ENCODE measurements at regions not wholly inside any gene's neighbourhood (a gene's known extent, or its start where the extent isn't known, plus 50 kb on each side); places are given as distances from the start of the nearest gene placed in this dataset.

GRCh38 chr9:90024823-90025222 is 420.0 kb downstream of the GADD45G start:
- no peaks in the 10 kb centered on the region for H3K36me3 Mint-ChIP-seq (ENCODE audit: insufficient read depth)
- TF ChIP-seq CTCF (IDR thresholded peaks at IDR 0.05; ENCODE audit: unreplicated experiment), result no peak
- H3K4me1 Mint-ChIP-seq (ENCODE audit: low read depth), result no peaks in the 10 kb centered on the region
- H3K27me3 Mint-ChIP-seq, result peaks cover 18% of the 10 kb centered on the region
- H3K4me3 Mint-ChIP-seq (ENCODE audit: low read depth), result no peak overlapping the region
- no peak overlapping the region for H3K27ac Mint-ChIP-seq
- no peak for DNase-seq (ENCODE audit: low spot score, unreplicated experiment)
- H3K9me3 Mint-ChIP-seq (ENCODE audit: low read depth), result no peaks in the 10 kb centered on the region

- Mint-ChIP-seq H3K4me1 (ENCODE audit: low read depth) (no peaks in the 10 kb centered on the region), H3K27ac (no peak overlapping the region), H3K36me3 (ENCODE audit: insufficient read depth) (no peaks in the 10 kb centered on the region), H3K4me3 (ENCODE audit: low read depth) (no peak overlapping the region), H3K27me3 (peaks cover 13% of the 10 kb centered on the region), H3K9me3 (ENCODE audit: low read depth) (no peaks in the 10 kb centered on the region)
- DNase-seq (ENCODE audit: low spot score, unreplicated experiment), result no peak
- TF ChIP-seq CTCF (IDR thresholded peaks at IDR 0.05; ENCODE audit: unreplicated experiment), result no peak
Observed at GRCh38 chr9:90025816-90026215, 421.0 kb downstream of the GADD45G start.

DNA sequence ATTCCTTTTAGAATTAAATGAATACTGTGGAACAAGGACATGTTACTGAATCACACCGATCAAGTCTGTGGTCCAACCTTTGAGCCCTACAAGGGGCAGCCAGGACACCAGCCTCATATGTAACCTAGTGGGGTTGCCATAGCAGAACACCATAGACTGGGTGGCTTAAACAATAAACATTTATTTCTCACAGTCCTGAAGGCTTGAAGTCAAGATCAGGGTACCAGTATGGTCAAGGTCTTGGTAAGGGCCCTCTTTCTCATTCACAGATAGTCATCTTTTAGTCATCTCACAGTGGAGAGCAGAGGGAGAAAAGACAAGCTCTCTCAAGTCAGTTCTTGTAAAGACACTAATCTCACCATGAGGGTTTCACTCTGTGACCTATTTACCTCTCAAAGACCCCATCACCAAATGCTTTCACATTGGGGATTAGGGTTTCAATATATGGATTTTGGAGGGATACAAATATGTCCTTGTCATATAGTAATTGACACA is 422.5 kb downstream of the GADD45G start:
- no peaks in the 10 kb centered on the region for H3K4me1 Mint-ChIP-seq (ENCODE audit: low read depth)
- H3K4me3 Mint-ChIP-seq (ENCODE audit: low read depth), result no peak overlapping the region
- H3K27ac Mint-ChIP-seq, result no peak overlapping the region
- no peaks in the 10 kb centered on the region for H3K36me3 Mint-ChIP-seq (ENCODE audit: insufficient read depth)
- no peaks in the 10 kb centered on the region for H3K9me3 Mint-ChIP-seq (ENCODE audit: low read depth)
- peaks cover 8% of the 10 kb centered on the region for H3K27me3 Mint-ChIP-seq
- DNase-seq (ENCODE audit: low spot score, unreplicated experiment), result no peak
- TF ChIP-seq CTCF (IDR thresholded peaks at IDR 0.05; ENCODE audit: unreplicated experiment), result no peak

- TF ChIP-seq CTCF (IDR thresholded peaks at IDR 0.05; ENCODE audit: unreplicated experiment), result no peak
- DNase-seq (ENCODE audit: low spot score, unreplicated experiment), result no peak
- peaks cover 6% of the 10 kb centered on the region for H3K27me3 Mint-ChIP-seq
- no peak overlapping the region for H3K4me3 Mint-ChIP-seq (ENCODE audit: low read depth)
- no peaks in the 10 kb centered on the region for H3K9me3 Mint-ChIP-seq (ENCODE audit: low read depth)
- no peaks in the 10 kb centered on the region for H3K36me3 Mint-ChIP-seq (ENCODE audit: insufficient read depth)
- H3K27ac Mint-ChIP-seq, result no peak overlapping the region
- H3K4me1 Mint-ChIP-seq (ENCODE audit: low read depth), result no peaks in the 10 kb centered on the region
Observed at GRCh38 chr9:90029386-90029785, 424.6 kb downstream of the GADD45G start.

GRCh38 chr9:90029996-90030395 is 425.2 kb downstream of the GADD45G start:
- no peaks in the 10 kb centered on the region for H3K27me3 Mint-ChIP-seq
- no peaks in the 10 kb centered on the region for H3K9me3 Mint-ChIP-seq (ENCODE audit: low read depth)
- no peak overlapping the region for H3K27ac Mint-ChIP-seq
- no peaks in the 10 kb centered on the region for H3K4me1 Mint-ChIP-seq (ENCODE audit: low read depth)
- H3K4me3 Mint-ChIP-seq (ENCODE audit: low read depth), result no peak overlapping the region
- DNase-seq (ENCODE audit: low spot score, unreplicated experiment), result no peak
- no peak for TF ChIP-seq CTCF (IDR thresholded peaks at IDR 0.05; ENCODE audit: unreplicated experiment)
- no peaks in the 10 kb centered on the region for H3K36me3 Mint-ChIP-seq (ENCODE audit: insufficient read depth)
